ENCODE measurements at regions not wholly inside any gene's neighbourhood (a gene's known extent, or its start where the extent isn't known, plus 50 kb on each side); places are given as distances from the start of the nearest gene placed in this dataset.

DNA sequence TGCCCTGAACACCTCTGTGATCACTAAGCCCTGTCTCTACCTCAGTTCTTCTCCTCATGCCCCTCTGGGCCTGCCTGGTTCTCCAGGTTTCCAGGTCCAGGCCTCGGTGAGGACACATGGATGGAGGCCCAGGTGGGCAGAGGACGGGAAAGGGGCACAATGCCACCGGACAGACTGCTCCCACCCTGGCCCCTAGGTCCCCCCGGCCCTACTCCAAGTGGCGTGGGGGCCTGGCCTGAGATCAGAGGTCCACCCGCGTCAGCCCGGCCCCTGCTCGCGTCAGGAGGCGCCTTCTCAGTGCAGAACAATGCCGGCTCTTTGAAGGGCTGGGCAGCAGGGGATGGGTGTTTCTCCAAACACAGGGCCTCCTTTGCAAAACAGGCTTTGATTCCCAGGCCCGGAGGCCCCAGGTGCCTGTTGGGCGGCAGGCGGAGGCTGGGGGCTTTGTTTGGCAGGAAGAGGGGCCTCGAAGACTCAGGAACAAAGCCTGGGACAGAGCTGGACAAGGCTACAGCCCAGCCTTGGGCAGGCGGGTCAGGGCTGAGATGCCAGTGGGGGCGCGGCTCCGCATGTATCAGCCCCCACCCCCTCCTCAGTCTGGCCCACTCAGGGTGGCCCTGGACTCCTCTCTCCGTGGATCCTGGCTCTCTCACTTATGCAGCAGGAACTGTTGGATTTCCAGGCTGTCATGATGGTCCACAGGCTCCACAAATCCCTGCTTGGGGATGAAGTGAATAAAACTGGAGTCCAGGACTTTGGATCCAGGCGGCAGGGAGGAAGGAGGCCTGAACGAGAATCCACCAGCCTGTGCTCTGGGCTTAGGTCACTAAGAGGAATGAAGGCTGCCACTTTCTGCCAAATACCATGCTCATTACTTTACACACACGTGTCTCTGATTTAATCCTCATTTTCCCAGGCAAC, 77.4 kb upstream of the SLC2A1 start:
- Histone ChIP-seq H3K27ac (no peak overlapping the region), H3K4me3 (no peak overlapping the region)
- no peak for DNase-seq (ENCODE audit: low spot score)
- TF ChIP-seq, protein P1, sequence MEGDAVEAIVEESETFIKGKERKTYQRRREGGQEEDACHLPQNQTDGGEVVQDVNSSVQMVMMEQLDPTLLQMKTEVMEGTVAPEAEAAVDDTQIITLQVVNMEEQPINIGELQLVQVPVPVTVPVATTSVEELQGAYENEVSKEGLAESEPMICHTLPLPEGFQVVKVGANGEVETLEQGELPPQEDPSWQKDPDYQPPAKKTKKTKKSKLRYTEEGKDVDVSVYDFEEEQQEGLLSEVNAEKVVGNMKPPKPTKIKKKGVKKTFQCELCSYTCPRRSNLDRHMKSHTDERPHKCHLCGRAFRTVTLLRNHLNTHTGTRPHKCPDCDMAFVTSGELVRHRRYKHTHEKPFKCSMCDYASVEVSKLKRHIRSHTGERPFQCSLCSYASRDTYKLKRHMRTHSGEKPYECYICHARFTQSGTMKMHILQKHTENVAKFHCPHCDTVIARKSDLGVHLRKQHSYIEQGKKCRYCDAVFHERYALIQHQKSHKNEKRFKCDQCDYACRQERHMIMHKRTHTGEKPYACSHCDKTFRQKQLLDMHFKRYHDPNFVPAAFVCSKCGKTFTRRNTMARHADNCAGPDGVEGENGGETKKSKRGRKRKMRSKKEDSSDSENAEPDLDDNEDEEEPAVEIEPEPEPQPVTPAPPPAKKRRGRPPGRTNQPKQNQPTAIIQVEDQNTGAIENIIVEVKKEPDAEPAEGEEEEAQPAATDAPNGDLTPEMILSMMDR (IDR thresholded peaks at IDR 0.05): no peak

DNA sequence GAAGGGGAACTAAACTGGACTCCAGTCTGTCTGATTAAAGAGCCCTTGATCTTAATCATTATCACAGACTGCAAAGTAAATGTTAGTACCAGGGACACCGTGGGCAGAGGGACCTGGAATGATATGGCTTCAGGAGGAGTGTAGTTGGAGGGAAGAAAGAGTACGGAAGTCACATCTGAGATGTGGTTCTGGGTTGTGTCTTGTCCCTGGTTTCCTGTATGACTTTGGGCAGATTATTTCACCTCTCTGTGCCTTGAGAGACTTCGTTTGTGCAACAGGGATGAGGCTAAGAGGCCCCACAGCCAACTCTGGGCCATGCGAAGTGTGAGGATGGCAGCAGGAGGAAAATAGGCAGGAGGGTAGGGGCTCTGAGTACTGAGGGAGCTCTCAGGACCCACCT, 76.1 kb upstream of the SLC2A1 start:
- Histone ChIP-seq H3K27ac (no peak overlapping the region), H3K4me3 (no peak overlapping the region)
- TF ChIP-seq, protein P1 (IDR thresholded peaks at IDR 0.05): no peak
- no peak for DNase-seq (ENCODE audit: low spot score)

GRCh38 chr1:43034195-43034658, 75.6 kb upstream of the SLC2A1 start:
- no peak overlapping the region for H3K27ac ChIP-seq
- TF ChIP-seq, protein P1 (IDR thresholded peaks at IDR 0.05): no peak
- no peak for DNase-seq (ENCODE audit: low spot score)
- no peak overlapping the region for H3K4me3 ChIP-seq

GRCh38 chr1:43031316-43032203, 72.9 kb upstream of the SLC2A1 start:
- no peak overlapping the region for H3K27ac ChIP-seq
- DNase-seq (ENCODE audit: low spot score): no peak
- TF ChIP-seq, protein P1 (IDR thresholded peaks at IDR 0.05): no peak
- no peak overlapping the region for H3K4me3 ChIP-seq

- no peak overlapping the region for H3K4me3 ChIP-seq
- TF ChIP-seq, protein P1 (IDR thresholded peaks at IDR 0.05): no peak
- H3K27ac ChIP-seq: no peak overlapping the region
- no peak for DNase-seq (ENCODE audit: low spot score)
These were observed 66.2 kb upstream of the SLC2A1 start for GRCh38 chr1:43024905-43025304.

DNA sequence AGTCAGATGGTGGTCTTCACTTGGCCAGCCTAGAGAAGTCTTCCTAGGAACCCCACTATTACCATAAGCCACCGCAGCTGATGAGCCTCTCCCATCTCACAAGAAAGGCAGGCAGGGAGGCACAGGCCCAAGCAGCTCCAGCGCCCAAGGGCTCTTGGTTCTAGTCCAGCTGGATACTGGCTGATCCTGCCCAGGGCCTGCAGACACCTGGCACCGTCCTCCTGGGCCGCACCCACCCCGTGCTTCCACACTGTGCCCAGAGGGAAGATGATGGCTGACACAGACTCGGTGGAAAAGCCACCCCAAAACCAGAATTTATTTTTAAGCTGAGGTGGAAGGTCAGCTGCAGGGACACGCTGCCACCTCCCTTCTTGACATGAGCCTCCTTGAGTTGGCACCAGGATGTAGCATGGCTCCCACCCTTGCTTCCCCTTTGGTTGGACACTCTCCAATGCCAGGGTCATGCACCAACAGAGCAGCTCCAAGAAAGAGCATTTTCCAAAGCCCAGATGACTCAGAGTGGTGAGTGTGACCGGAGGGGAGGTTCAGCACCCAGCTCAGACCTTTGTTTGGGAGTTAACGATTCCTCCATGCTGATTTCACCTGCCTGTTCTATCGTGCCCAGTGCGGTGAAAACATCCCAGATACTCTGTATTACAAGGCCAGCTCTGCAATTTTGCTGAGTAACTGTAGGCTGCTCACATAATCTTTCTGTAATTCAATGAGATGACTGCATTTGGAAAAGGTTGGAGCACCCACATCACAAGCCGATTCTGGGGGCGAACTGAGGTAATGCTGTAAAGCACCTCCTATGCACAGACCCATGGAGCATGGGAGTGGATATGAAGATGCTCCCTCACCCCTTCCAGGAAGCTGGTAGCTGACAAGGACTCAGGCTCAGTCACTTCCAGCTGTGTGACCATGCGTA, 63.1 kb upstream of the SLC2A1 start:
- TF ChIP-seq, protein P1 (IDR thresholded peaks at IDR 0.05): no peak
- Histone ChIP-seq H3K27ac (no peak overlapping the region), H3K4me3 (no peak overlapping the region)
- no peak for DNase-seq (ENCODE audit: low spot score)
